Lower lobe of right lung (tissue), 2 donors: ENCODE measurements at regions not wholly inside any gene's neighbourhood (a gene's known extent, or its start where the extent isn't known, plus 50 kb on each side); places are given as distances from the start of the nearest gene placed in this dataset.

Experiments
- ATAC-seq, 2 donors: fragments of 200-7000 bp; cut with Tn5 transposase; one replicate each; pipeline ENCODE4 v1.9.1; 2020 to 2022; ENCODE audit warnings: mild to moderate bottlenecking in 2 of 2, moderate library complexity in 2 of 2
- DNase-seq: peaks from one replicate; pipeline ENCODE4 v3.0.0-alpha.2; 2020
- H3K27ac ChIP-seq: fragments of 200-600 bp; one replicate; pipeline ENCODE4 v1.8.0; 2022
- H3K27me3 ChIP-seq: fragments of 200-600 bp; one replicate; pipeline ENCODE4 v1.8.0; 2022; ENCODE audit warnings: low read depth
- H3K36me3 ChIP-seq: fragments of 200-600 bp; one replicate; pipeline ENCODE4 v1.8.0; 2022; ENCODE audit warnings: mild to moderate bottlenecking
- H3K4me1 ChIP-seq: fragments of 200-600 bp; one replicate; pipeline ENCODE4 v1.8.0; 2022
- H3K4me3 ChIP-seq: fragments of 200-600 bp; one replicate; pipeline ENCODE4 v1.8.0; 2022; ENCODE audit warnings: mild to moderate bottlenecking
- H3K9me3 ChIP-seq: fragments of 200-600 bp; one replicate; pipeline ENCODE4 v1.8.0; 2022
- CTCF ChIP-seq: fragments of 200-600 bp; IDR thresholded peaks from one replicate; pipeline ENCODE4 v1.8.0; 2022; ENCODE audit warnings: antibody characterized with exemption, mild to moderate bottlenecking
- intact Hi-C: fragments of 100-400 bp; cut with DNase I; formaldehyde crosslinking; loops from one replicate; pipeline ENCODE4 v1.11.0; 2022
- donor health status: DM: no; HTN: yes; CAD: no; lungs with severe emphysema.

DNA sequence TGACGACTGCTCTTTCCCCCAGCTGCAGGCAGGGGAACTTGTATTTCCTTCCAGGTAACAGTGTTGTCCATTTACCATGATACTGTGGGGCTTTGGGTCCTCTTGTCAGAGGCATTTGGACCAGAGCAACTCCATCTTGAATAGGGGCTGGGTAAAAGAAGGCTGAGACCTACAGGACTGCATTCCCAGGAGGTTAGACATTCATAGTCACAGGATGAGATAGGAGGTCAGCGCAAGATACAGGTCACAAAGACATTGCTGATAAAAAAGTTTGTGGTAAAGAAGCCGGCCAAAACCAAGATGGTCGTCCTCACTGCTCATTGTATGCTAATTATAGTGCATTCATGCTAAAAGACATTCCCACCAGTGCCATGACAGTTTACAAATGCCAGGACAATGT is 249.5 kb downstream of the SLC4A3 start:
- no peaks in the 10 kb centered on the region for H3K4me1 ChIP-seq
- H3K36me3 ChIP-seq = no peaks in the 10 kb centered on the region
- H3K4me3 ChIP-seq = no peak overlapping the region
- H3K27me3 ChIP-seq = no peaks in the 10 kb centered on the region
- no peak for ATAC-seq
- DNase-seq = no peak
- no peaks in the 10 kb centered on the region for H3K9me3 ChIP-seq
- no peak overlapping the region for H3K27ac ChIP-seq
- TF ChIP-seq CTCF = no peak
- intact Hi-C loops = no loop called here

GRCh38 chr2:219877728-219878127 is 250.3 kb downstream of the SLC4A3 start:
- H3K4me3 ChIP-seq = no peak overlapping the region
- no peak overlapping the region for H3K27ac ChIP-seq
- DNase-seq = no peak
- TF ChIP-seq CTCF = no peak
- no peaks in the 10 kb centered on the region for H3K9me3 ChIP-seq
- ATAC-seq = no peak
- H3K27me3 ChIP-seq = no peaks in the 10 kb centered on the region
- H3K36me3 ChIP-seq = no peaks in the 10 kb centered on the region
- no peaks in the 10 kb centered on the region for H3K4me1 ChIP-seq
- intact Hi-C loops = no loop called here

DNA sequence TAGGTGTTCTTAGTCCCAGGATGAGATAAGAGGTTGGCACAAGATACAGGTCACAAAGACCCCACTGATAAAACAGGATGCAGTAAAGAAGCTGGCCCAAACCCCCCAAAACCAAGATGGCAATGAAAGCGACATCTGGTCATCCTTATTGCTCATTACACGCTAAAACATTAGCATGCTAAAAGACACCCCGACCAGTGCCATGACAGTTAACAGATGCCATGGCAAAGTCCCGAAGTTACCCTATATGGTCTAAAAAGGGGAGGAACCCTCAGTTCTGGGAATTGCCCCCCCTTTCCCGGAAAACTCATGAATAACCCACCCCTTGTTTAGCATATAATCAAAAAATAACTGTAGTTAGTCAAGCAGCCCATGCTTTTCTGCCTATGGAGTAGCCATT is 251.1 kb downstream of the SLC4A3 start:
- Histone ChIP-seq H3K27me3 (no peaks in the 10 kb centered on the region), H3K27ac (no peak overlapping the region), H3K4me3 (no peak overlapping the region), H3K4me1 (no peaks in the 10 kb centered on the region), H3K36me3 (no peaks in the 10 kb centered on the region), H3K9me3 (no peaks in the 10 kb centered on the region)
- no peak for ATAC-seq
- no peak for DNase-seq
- intact Hi-C loops = no loop called here
- TF ChIP-seq CTCF = no peak

DNA sequence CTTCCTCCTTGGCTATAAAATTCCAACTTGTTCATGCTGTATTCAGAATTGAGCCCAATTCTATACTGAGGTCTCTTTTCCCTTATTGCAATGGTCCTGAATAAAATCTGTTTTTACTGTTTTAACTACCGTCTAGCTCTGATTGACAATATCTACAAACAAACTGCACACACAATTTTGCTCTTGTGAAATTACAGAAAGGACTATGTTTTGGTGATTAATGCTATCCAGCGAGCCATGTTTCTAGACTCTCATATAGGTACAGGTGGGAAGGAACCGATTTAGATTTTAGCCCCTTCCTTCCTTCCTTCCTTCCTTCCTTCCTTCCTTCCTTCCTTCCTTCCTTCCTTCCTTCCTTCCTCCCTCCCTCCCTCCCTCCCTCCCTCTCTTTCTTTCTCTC is 254.4 kb downstream of the SLC4A3 start:
- no peak for TF ChIP-seq CTCF
- intact Hi-C loops = no loop called here
- H3K27ac ChIP-seq = no peak overlapping the region

GRCh38 chr2:219886615-219887014 is 259.2 kb downstream of the SLC4A3 start:
- no peaks in the 10 kb centered on the region for H3K27me3 ChIP-seq
- H3K4me1 ChIP-seq = no peaks in the 10 kb centered on the region
- H3K27ac ChIP-seq = no peak overlapping the region
- intact Hi-C loops = no loop called here
- H3K9me3 ChIP-seq = no peaks in the 10 kb centered on the region
- TF ChIP-seq CTCF = no peak
- DNase-seq (no peak), ATAC-seq (no peak)
- no peaks in the 10 kb centered on the region for H3K36me3 ChIP-seq
- H3K4me3 ChIP-seq = no peak overlapping the region

More for the DNA sequence above, 254.4 kb downstream of the SLC4A3 start:
- Histone ChIP-seq H3K27me3 (no peaks in the 10 kb centered on the region), H3K36me3 (no peaks in the 10 kb centered on the region), H3K4me3 (no peak overlapping the region), H3K4me1 (no peaks in the 10 kb centered on the region), H3K9me3 (no peaks in the 10 kb centered on the region)
- ATAC-seq = no peak
- DNase-seq = no peak

DNA sequence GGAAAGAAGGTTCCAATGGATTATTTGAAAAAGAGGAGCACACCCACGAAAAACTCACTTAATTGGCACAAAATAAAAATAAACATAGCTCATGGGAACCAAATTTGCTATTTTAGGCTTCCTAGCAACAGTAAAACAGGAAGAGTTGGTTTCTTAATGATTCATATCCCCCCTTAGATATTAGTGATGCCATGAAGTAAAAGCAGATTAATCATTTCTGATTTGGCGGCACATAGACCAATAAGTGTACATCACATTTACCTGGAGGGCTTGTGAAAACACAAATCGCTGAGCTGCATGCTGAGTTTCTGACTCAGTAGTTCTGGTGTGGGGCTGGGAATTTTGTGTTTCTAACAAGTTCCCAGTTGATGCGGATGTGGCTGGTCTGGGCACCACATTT is 260.4 kb downstream of the SLC4A3 start:
- no peak for ATAC-seq
- no peaks in the 10 kb centered on the region for H3K4me1 ChIP-seq
- intact Hi-C loops = no loop called here
- no peak overlapping the region for H3K4me3 ChIP-seq
- H3K27me3 ChIP-seq = no peaks in the 10 kb centered on the region
- no peaks in the 10 kb centered on the region for H3K9me3 ChIP-seq
- no peak overlapping the region for H3K27ac ChIP-seq
- H3K36me3 ChIP-seq = no peaks in the 10 kb centered on the region
- TF ChIP-seq CTCF = no peak
- DNase-seq = no peak
